Fibroblast of lung (primary cell): ENCODE measurements at regions not wholly inside any gene's neighbourhood (a gene's known extent, or its start where the extent isn't known, plus 50 kb on each side); places are given as distances from the start of the nearest gene placed in this dataset.

Source experiments
- EZH2 ChIP-seq: IDR thresholded peaks from 2 replicates; pipeline ENCODE4 v1.5.1; 2012; ENCODE audit warnings: low read length, control low read depth, mild to moderate bottlenecking; ENCODE audit errors: missing control alignments
- TF ChIP-seq, protein P1 (sequence below), 2 donors: IDR thresholded peaks in 1 of 2; conservative IDR thresholded peaks in 1 of 2; 1 replicate in 1 of 2; 2 replicates in 1 of 2; pipeline ENCODE4 v1.5.1; 2011 to 2012; ENCODE audit warnings: low read length in 2 of 2, control low read depth in 1 of 2, inconsistent platforms in 1 of 2, low read depth in 1 of 2, mild to moderate bottlenecking in 1 of 2

DNA sequence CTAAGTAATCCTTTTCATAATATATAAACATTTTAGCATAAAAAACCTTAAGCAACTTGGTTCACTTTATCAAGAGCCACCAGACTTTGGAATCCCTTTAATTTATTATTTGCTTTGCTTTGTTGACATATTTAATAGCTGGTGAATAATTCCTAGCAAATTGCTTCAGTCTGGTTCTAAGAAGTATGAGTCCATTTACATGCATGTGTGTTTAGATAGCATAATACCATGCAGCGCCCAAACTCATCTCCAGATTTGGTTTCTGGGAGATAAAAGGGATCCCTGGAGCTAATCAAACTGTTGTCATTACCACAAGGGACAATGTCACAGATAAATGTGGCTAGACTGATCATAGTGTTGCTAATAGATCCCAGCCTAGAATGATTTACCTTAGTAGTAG lies 111.8 kb downstream of the TMEM144 start:
- TF ChIP-seq, protein P1, sequence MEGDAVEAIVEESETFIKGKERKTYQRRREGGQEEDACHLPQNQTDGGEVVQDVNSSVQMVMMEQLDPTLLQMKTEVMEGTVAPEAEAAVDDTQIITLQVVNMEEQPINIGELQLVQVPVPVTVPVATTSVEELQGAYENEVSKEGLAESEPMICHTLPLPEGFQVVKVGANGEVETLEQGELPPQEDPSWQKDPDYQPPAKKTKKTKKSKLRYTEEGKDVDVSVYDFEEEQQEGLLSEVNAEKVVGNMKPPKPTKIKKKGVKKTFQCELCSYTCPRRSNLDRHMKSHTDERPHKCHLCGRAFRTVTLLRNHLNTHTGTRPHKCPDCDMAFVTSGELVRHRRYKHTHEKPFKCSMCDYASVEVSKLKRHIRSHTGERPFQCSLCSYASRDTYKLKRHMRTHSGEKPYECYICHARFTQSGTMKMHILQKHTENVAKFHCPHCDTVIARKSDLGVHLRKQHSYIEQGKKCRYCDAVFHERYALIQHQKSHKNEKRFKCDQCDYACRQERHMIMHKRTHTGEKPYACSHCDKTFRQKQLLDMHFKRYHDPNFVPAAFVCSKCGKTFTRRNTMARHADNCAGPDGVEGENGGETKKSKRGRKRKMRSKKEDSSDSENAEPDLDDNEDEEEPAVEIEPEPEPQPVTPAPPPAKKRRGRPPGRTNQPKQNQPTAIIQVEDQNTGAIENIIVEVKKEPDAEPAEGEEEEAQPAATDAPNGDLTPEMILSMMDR (conservative IDR thresholded peaks at IDR 0.05 in 1 of 2, IDR thresholded peaks at IDR 0.05 in 1 of 2; ENCODE audit: low read depth in 1 of 2, low read length in 2 of 2): no peak
- TF ChIP-seq EZH2: no peak
